ENCODE measurements at regions not wholly inside any gene's neighbourhood (a gene's known extent, or its start where the extent isn't known, plus 50 kb on each side); places are given as distances from the start of the nearest gene placed in this dataset.
"Not testable (repeated sequence)": the region's sequence is repeated elsewhere in the genome, so short reads cannot be mapped to it uniquely, and the experiment has no call there.

GRCh38 chr2:185278761-185279160 is 459.8 kb upstream of the FSIP2 start:
- H3K9me3 ChIP-seq, result no peaks in the 10 kb centered on the region
- no peak for TF ChIP-seq CTCF (IDR thresholded peaks at IDR 0.05)
- TF ChIP-seq POLR2A (IDR thresholded peaks at IDR 0.05), result no peak
- WGBS, 2 donors, result 64 to 82% methylated on average over 2 of the region's 2 CpGs
- H3K36me3 ChIP-seq, result no peaks in the 10 kb centered on the region
- H3K4me3 ChIP-seq, result no peak overlapping the region
- no peaks in the 10 kb centered on the region for H3K4me1 ChIP-seq
- no peak for DNase-seq
- no peaks in the 10 kb centered on the region for H3K27me3 ChIP-seq
- intact Hi-C loops (cut with DNase I), result no loop called here
- H3K27ac ChIP-seq, result no peak overlapping the region

- H3K4me1 ChIP-seq, result no peaks in the 10 kb centered on the region
- H3K27ac ChIP-seq, result no peak overlapping the region
- H3K36me3 ChIP-seq, result no peaks in the 10 kb centered on the region
- H3K27me3 ChIP-seq, result no peaks in the 10 kb centered on the region
- no peak for DNase-seq
- intact Hi-C loops (cut with DNase I), result no loop called here
- TF ChIP-seq CTCF (IDR thresholded peaks at IDR 0.05) (peak in 2 of 6 experiments; percentile 7 to 34), POLR2A (IDR thresholded peaks at IDR 0.05) (no peak)
- no peaks in the 10 kb centered on the region for H3K9me3 ChIP-seq
- H3K4me3 ChIP-seq, result no peak overlapping the region
These were observed 458.6 kb upstream of the FSIP2 start for GRCh38 chr2:185279999-185280398.

- DNase-seq, result no peak
- TF ChIP-seq CTCF (IDR thresholded peaks at IDR 0.05) (no peak), POLR2A (IDR thresholded peaks at IDR 0.05) (no peak)
- Histone ChIP-seq H3K27me3 (no peaks in the 10 kb centered on the region), H3K36me3 (no peaks in the 10 kb centered on the region), H3K4me3 (no peak overlapping the region), H3K9me3 (no peaks in the 10 kb centered on the region), H3K27ac (no peak overlapping the region), H3K4me1 (no peaks in the 10 kb centered on the region)
- intact Hi-C loops (cut with DNase I), result no loop called here
These were observed 453.9 kb upstream of the FSIP2 start for GRCh38 chr2:185284696-185285095.

- intact Hi-C loops (cut with DNase I); DNase-seq: not testable (repeated sequence)
These were observed 448.6 kb upstream of the FSIP2 start for GRCh38 chr2:185290012-185290411.

GRCh38 chr2:185291035-185291647 is 447.5 kb upstream of the FSIP2 start:
- no peak for DNase-seq
- no peak overlapping the region for H3K27ac ChIP-seq
- H3K4me1 ChIP-seq, result no peaks in the 10 kb centered on the region
- intact Hi-C loops (cut with DNase I), result no loop called here
- WGBS, 2 donors, result 55 to 61% methylated on average over 6 of the region's 7 CpGs
- H3K36me3 ChIP-seq, result no peaks in the 10 kb centered on the region
- TF ChIP-seq CTCF (IDR thresholded peaks at IDR 0.05) (peak in 4 of 6 experiments; percentile 18 to 60 (median 30)), POLR2A (IDR thresholded peaks at IDR 0.05) (no peak)
- H3K9me3 ChIP-seq, result no peaks in the 10 kb centered on the region
- no peak overlapping the region for H3K4me3 ChIP-seq
- H3K27me3 ChIP-seq, result no peaks in the 10 kb centered on the region

More at GRCh38 chr2:185290012-185290411, 448.6 kb upstream of the FSIP2 start:
- not testable (repeated sequence) for H3K9me3 ChIP-seq, H3K36me3 ChIP-seq, H3K27me3 ChIP-seq, H3K4me1 ChIP-seq, H3K4me3 ChIP-seq, H3K27ac ChIP-seq
- 62% methylated on average over 3 of the region's 6 CpGs; no CpG with 5 or more reads in 1 of the 2 donors for WGBS, 2 donors

GRCh38 chr2:185299867-185300266 is 438.7 kb upstream of the FSIP2 start:
- no peak overlapping the region for H3K4me3 ChIP-seq
- 72% methylated on average over 3 of the region's 5 CpGs; no CpG with 5 or more reads in 1 of the 2 donors for WGBS, 2 donors
- no peak for DNase-seq
- H3K27ac ChIP-seq, result no peak overlapping the region
- H3K27me3 ChIP-seq, result no peaks in the 10 kb centered on the region
- H3K4me1 ChIP-seq, result no peaks in the 10 kb centered on the region
- no peak for TF ChIP-seq POLR2A (IDR thresholded peaks at IDR 0.05)
- TF ChIP-seq CTCF (IDR thresholded peaks at IDR 0.05), result no peak
- intact Hi-C loops (cut with DNase I), result no loop called here
- H3K36me3 ChIP-seq, result no peaks in the 10 kb centered on the region
- no peaks in the 10 kb centered on the region for H3K9me3 ChIP-seq

All from esophagus squamous epithelium (tissue), 5 donors.